GM21786 (cell line): ENCODE measurements at regions not wholly inside any gene's neighbourhood (a gene's known extent, or its start where the extent isn't known, plus 50 kb on each side); places are given as distances from the start of the nearest gene placed in this dataset.
"Not testable (repeated sequence)": the region's sequence is repeated elsewhere in the genome, so short reads cannot be mapped to it uniquely, and the experiment has no call there.

Experiments
- ATAC-seq: cut with Tn5 transposase; IDR thresholded peaks from one replicate; pipeline ENCODE4 v1.9.1; 2021; ENCODE audit not compliant: unreplicated experiment

GRCh38 chrX:3881255-3881895, 167.9 kb upstream of the PRKX start:
- peak; percentile 33 for ATAC-seq

- not testable (repeated sequence) for ATAC-seq
These were observed 162.9 kb upstream of the PRKX start for GRCh38 chrX:3876393-3876792.

- ATAC-seq = not testable (repeated sequence)
These were observed 162.2 kb upstream of the PRKX start for GRCh38 chrX:3875638-3876037.

GRCh38 chrX:3872226-3872879, 158.9 kb upstream of the PRKX start:
- not testable (repeated sequence) for ATAC-seq

- not testable (repeated sequence) for ATAC-seq
These were observed 153.8 kb upstream of the PRKX start for GRCh38 chrX:3867067-3867831.

- not testable (repeated sequence) for ATAC-seq
These were observed 144.9 kb upstream of the PRKX start for GRCh38 chrX:3858332-3858731.

- peak; percentile 89 for ATAC-seq
These were observed 130.2 kb upstream of the PRKX start for GRCh38 chrX:3843522-3844145.

- ATAC-seq = peak; percentile 65
These were observed 129.5 kb upstream of the PRKX start for GRCh38 chrX:3842822-3843521.

GRCh38 chrX:3838754-3839153, 125.3 kb upstream of the PRKX start:
- ATAC-seq = not testable (repeated sequence)

GRCh38 chrX:3837958-3838643, 124.7 kb upstream of the PRKX start:
- ATAC-seq = not testable (repeated sequence)

- not testable (repeated sequence) for ATAC-seq
These were observed 123.8 kb upstream of the PRKX start for GRCh38 chrX:3837211-3837610.

GRCh38 chrX:3833761-3834542, 120.5 kb upstream of the PRKX start:
- ATAC-seq = not testable (repeated sequence)

- not testable (repeated sequence) for ATAC-seq
These were observed 116.6 kb upstream of the PRKX start for GRCh38 chrX:3830020-3830419.

- ATAC-seq = not testable (repeated sequence)
These were observed 115.6 kb upstream of the PRKX start for GRCh38 chrX:3829041-3829531.

- ATAC-seq = not testable (repeated sequence)
These were observed 115.1 kb upstream of the PRKX start for GRCh38 chrX:3828378-3829040.

- ATAC-seq = peak; percentile 43
These were observed 110.6 kb upstream of the PRKX start for GRCh38 chrX:3824008-3824407.

GRCh38 chrX:3820167-3820566, 106.7 kb upstream of the PRKX start:
- ATAC-seq = no peak

- not testable (repeated sequence) for ATAC-seq
These were observed 104.0 kb upstream of the PRKX start for GRCh38 chrX:3817480-3817879.
